ENCODE measurements at regions not wholly inside any gene's neighbourhood (a gene's known extent, or its start where the extent isn't known, plus 50 kb on each side); places are given as distances from the start of the nearest gene placed in this dataset.

- TF ChIP-seq POLR2A (IDR thresholded peaks at IDR 0.05; ENCODE audit: low read length) (no peak), GATA1 (IDR thresholded peaks at IDR 0.05; ENCODE audit: low read depth, low read length) (no peak)
Measured at GRCh38 chr9:8143677-8144076, 344.1 kb upstream of the DMAC1 start.

Data from erythroblast (primary cell).